B cell (primary cell): ENCODE measurements at regions not wholly inside any gene's neighbourhood (a gene's known extent, or its start where the extent isn't known, plus 50 kb on each side); places are given as distances from the start of the nearest gene placed in this dataset.

Experiments used
- ATAC-seq: fragments of 200-7000 bp; cut with Tn5 transposase; one replicate; pipeline ENCODE4 v1.10.0; 2021; ENCODE audit warnings: low read depth, mild to moderate bottlenecking, moderate number of reproducible peaks, moderate library complexity
- CTCF ChIA-PET: fragments of 350-600 bp; sonication (Branson Sonifier 250); formaldehyde crosslinking; loops from one replicate; lab custom pipeline; 2021; ENCODE audit warnings: antibody characterized with exemption, inconsistent platforms; lab: Charles Lee
- POLR2A ChIA-PET: fragments of 350-600 bp; sonication (Branson Sonifier 250); formaldehyde crosslinking; loops from one replicate; lab custom pipeline; 2021; ENCODE audit warnings: antibody characterized with exemption; lab: Charles Lee
- DNase-seq: peaks from one replicate; pipeline ENCODE4 v3.0.0; 2013
- H2AFZ ChIP-seq: 2 replicates; pipeline ENCODE4 v1.6.1; 2012; ENCODE audit warnings: mild to moderate bottlenecking, low read depth, low read length; ENCODE audit not compliant: insufficient read depth, poor library complexity, severe bottlenecking
- H3K27ac ChIP-seq, 2 donors: 1 replicate in 1 of 2; 2 replicates in 1 of 2; pipeline ENCODE4 v1.5.1; 2012 to 2013; ENCODE audit warnings: low read length in 2 of 2, mild to moderate bottlenecking in 2 of 2, moderate library complexity in 1 of 2
- H3K27me3 ChIP-seq, 4 experiments: fragments of 200-600 bp in 1 of 4; sonication (generic) in 1 of 4; replicated peaks in 1 of 4; 1 replicate in 2 of 4; 2 replicates in 2 of 4; pipeline versions ENCODE4 v1.6.1 to v1.7.0; 2013 to 2016; ENCODE audit warnings: low read length in 3 of 4, mild to moderate bottlenecking in 2 of 4, mixed read lengths in 1 of 4, moderate library complexity in 1 of 4; ENCODE audit not compliant: insufficient read depth in 4 of 4, control insufficient read depth in 3 of 4; ENCODE audit errors: control extremely low read depth in 1 of 4
- H3K36me3 ChIP-seq, 2 experiments: replicated peaks in 1 of 2; 1 replicate in 1 of 2; 2 replicates in 1 of 2; pipeline versions ENCODE4 v1.6.1 to v1.7.1; 2013; ENCODE audit warnings: low read length in 1 of 2; ENCODE audit not compliant: insufficient read depth in 2 of 2, control insufficient read depth in 1 of 2; ENCODE audit errors: control extremely low read depth in 1 of 2, extremely low read depth in 1 of 2
- H3K4me1 ChIP-seq, 2 donors: fragments of 200-600 bp in 1 of 2; sonication (generic) in 1 of 2; 1 replicate in 1 of 2; 2 replicates in 1 of 2; pipeline versions ENCODE4 v1.5.1 to v1.6.1; 2013 to 2017; ENCODE audit warnings: low read length in 2 of 2; ENCODE audit not compliant: control insufficient read depth in 2 of 2, insufficient read depth in 2 of 2
- H3K4me2 ChIP-seq: replicated peaks from 2 replicates; pipeline ENCODE3; 2012; ENCODE audit warnings: mild to moderate bottlenecking, low read depth, low read length; ENCODE audit not compliant: poor library complexity, severe bottlenecking
- H3K4me3 ChIP-seq, 5 experiments: fragments of 200-600 bp in 1 of 5; sonication (generic) in 1 of 5; 1 replicate in 3 of 5; 2 replicates in 2 of 5; pipeline versions ENCODE4 v1.5.1 to v1.7.0; 2011 to 2016; ENCODE audit warnings: low read length in 4 of 5, mild to moderate bottlenecking in 4 of 5, low read depth in 2 of 5, control low read depth in 1 of 5, moderate library complexity in 1 of 5; ENCODE audit not compliant: insufficient read depth in 1 of 5; ENCODE audit errors: control extremely low read depth in 1 of 5, extremely low read depth in 1 of 5
- H3K79me2 ChIP-seq: fragments of 200-600 bp; sonication (generic); one replicate; pipeline ENCODE4 v1.6.0; 2016; ENCODE audit warnings: low read length; ENCODE audit not compliant: control insufficient read depth, insufficient read depth
- H3K9ac ChIP-seq: fragments of 200-600 bp; sonication (generic); 2 replicates; pipeline ENCODE4 v1.6.1; 2017; ENCODE audit warnings: mild to moderate bottlenecking, low read length, moderate library complexity
- H3K9me3 ChIP-seq, 3 donors: one replicate each; pipeline versions ENCODE4 v1.6.1 to v1.7.1; 2013; ENCODE audit warnings: low read length in 2 of 3; ENCODE audit not compliant: control insufficient read depth in 2 of 3, insufficient read depth in 1 of 3; ENCODE audit errors: control extremely low read depth in 1 of 3
- H4K20me1 ChIP-seq: 2 replicates; pipeline ENCODE4 v1.6.0; 2012; ENCODE audit warnings: mild to moderate bottlenecking, low read length; ENCODE audit not compliant: insufficient read depth, control insufficient read depth, poor library complexity, severe bottlenecking
- H3K27ac Mint-ChIP-seq: one replicate; pipeline ENCODE4 v1.8.0; 2021; ENCODE audit warnings: mixed read lengths
- H3K27me3 Mint-ChIP-seq: one replicate; pipeline ENCODE4 v1.8.0; 2021; ENCODE audit warnings: mixed read lengths
- H3K4me1 Mint-ChIP-seq: one replicate; pipeline ENCODE4 v1.8.0; 2021; ENCODE audit warnings: mixed read lengths
- H3K4me3 Mint-ChIP-seq: one replicate; pipeline ENCODE4 v1.8.0; 2021; ENCODE audit warnings: mixed read lengths
- H3K9me3 Mint-ChIP-seq: one replicate; pipeline ENCODE4 v1.8.0; 2022; ENCODE audit warnings: mixed read lengths; ENCODE audit not compliant: insufficient read depth
- EZH2 ChIP-seq: IDR thresholded peaks from 2 replicates; pipeline ENCODE4 v1.6.1; 2012; ENCODE audit warnings: borderline replicate concordance, low read depth, mild to moderate bottlenecking, moderate library complexity, low read length; ENCODE audit not compliant: insufficient read depth, poor library complexity, severe bottlenecking
- whole genome bisulfite sequencing: methylation state at CpG from one replicate; pipeline ENCODE4 v1.1.5; 2013; ENCODE audit warnings: missing lambda C conversion rate; ENCODE audit not compliant: insufficient coverage; 5-methylcytosine and 5-hydroxymethylcytosine counted together
- intact Hi-C: fragments of 100-400 bp; cut with micrococcal nuclease; formaldehyde crosslinking; loops from one replicate; pipeline ENCODE4 v1.10.0; 2022
- TF ChIP-seq, protein P1 (sequence below): fragments of 200-600 bp; IDR thresholded peaks from one replicate; pipeline ENCODE4 v1.8.0; 2022; ENCODE audit warnings: antibody characterized with exemption, mild to moderate bottlenecking

DNA sequence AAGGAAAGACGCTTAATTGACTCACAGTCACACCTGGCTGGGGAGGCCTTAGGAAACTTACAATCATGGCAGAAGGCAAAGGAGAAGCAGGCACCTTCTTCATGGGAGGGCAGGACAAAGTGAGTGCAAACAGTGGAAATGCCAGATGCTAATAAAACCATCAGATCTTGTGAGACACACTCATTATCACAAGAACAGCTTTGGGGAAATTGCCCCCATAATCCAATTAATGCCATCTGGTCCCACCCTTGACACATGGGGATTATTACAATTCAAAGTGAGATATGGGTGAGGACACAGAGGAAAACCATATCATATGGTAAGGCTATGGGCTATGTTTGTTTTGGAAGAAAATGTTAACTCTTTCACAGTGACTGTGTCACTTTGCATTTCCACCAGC is 1272.5 kb upstream of the CELF2 start:
- no peaks in the 10 kb centered on the region for H3K36me3 ChIP-seq

DNA sequence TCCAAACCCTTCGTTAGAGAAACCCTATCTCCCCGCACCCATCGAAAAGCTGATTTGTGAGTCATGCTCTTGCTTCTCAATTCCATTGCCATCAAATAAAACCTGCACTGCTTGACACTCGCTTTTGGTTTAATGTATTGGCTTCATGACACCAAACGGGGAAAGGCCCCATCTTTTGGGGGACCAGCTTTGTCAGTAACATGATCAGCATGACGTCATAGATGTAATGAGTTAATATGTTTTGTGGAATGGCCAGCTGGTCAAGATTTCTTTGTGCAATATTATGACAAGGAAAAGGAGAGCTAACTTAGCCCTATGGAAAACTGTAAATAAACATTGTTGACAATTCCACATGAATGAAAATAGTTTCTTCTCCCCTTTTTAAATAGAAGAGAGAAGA is 1260.5 kb upstream of the CELF2 start:
- H3K4me3 ChIP-seq: no peak overlapping the region
- H3K27ac ChIP-seq: no peak overlapping the region
- intact Hi-C loops: no loop called here
- no peaks in the 10 kb centered on the region for H4K20me1 ChIP-seq
- Mint-ChIP-seq H3K4me1 (no peaks in the 10 kb centered on the region), H3K4me3 (no peak overlapping the region), H3K27me3 (no peaks in the 10 kb centered on the region), H3K27ac (no peak overlapping the region), H3K9me3 (peaks cover 4% of the 10 kb centered on the region)
- WGBS: 94% methylated on average over 5 of the region's 6 CpGs
- H3K4me2 ChIP-seq: no peak overlapping the region
- POLR2A ChIA-PET: no interaction called here
- no peaks in the 10 kb centered on the region for H3K9me3 ChIP-seq
- no peak for TF ChIP-seq EZH2
- TF ChIP-seq, protein P1, sequence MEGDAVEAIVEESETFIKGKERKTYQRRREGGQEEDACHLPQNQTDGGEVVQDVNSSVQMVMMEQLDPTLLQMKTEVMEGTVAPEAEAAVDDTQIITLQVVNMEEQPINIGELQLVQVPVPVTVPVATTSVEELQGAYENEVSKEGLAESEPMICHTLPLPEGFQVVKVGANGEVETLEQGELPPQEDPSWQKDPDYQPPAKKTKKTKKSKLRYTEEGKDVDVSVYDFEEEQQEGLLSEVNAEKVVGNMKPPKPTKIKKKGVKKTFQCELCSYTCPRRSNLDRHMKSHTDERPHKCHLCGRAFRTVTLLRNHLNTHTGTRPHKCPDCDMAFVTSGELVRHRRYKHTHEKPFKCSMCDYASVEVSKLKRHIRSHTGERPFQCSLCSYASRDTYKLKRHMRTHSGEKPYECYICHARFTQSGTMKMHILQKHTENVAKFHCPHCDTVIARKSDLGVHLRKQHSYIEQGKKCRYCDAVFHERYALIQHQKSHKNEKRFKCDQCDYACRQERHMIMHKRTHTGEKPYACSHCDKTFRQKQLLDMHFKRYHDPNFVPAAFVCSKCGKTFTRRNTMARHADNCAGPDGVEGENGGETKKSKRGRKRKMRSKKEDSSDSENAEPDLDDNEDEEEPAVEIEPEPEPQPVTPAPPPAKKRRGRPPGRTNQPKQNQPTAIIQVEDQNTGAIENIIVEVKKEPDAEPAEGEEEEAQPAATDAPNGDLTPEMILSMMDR: no peak
- DNase-seq (no peak), ATAC-seq (no peak)
- CTCF ChIA-PET: no interaction called here
- no peaks in the 10 kb centered on the region for H3K36me3 ChIP-seq
- no peaks in the 10 kb centered on the region for H3K27me3 ChIP-seq
- no peak overlapping the region for H3K9ac ChIP-seq
- no peaks in the 10 kb centered on the region for H3K4me1 ChIP-seq
- no peaks in the 10 kb centered on the region for H3K79me2 ChIP-seq
- no peak overlapping the region for H2AFZ ChIP-seq

More for the DNA sequence above, 1272.5 kb upstream of the CELF2 start:
- Histone ChIP-seq H3K9me3 (no peaks in the 10 kb centered on the region), H3K4me2 (no peak overlapping the region), H4K20me1 (no peaks in the 10 kb centered on the region), H3K79me2 (no peaks in the 10 kb centered on the region), H3K9ac (no peak overlapping the region), H3K27ac (no peak overlapping the region), H2AFZ (no peak overlapping the region), H3K4me3 (no peak overlapping the region), H3K4me1 (no peaks in the 10 kb centered on the region), H3K27me3 (no peaks in the 10 kb centered on the region)
- TF ChIP-seq, protein P1: no peak
- TF ChIP-seq EZH2: no peak
- no peaks in the 10 kb centered on the region for H3K4me1 Mint-ChIP-seq
- ChIA-PET POLR2A (no interaction called here), CTCF (no interaction called here)
- ATAC-seq (no peak), DNase-seq (no peak)
- 92% methylated on average over 1 of the region's 1 CpG for WGBS
- intact Hi-C loops: no loop called here
- H3K9me3 Mint-ChIP-seq: peaks cover 3% of the 10 kb centered on the region
- H3K27ac Mint-ChIP-seq: no peak overlapping the region
- no peak overlapping the region for H3K4me3 Mint-ChIP-seq
- H3K27me3 Mint-ChIP-seq: no peaks in the 10 kb centered on the region
